ENCODE measurements at regions not wholly inside any gene's neighbourhood (a gene's known extent, or its start where the extent isn't known, plus 50 kb on each side); places are given as distances from the start of the nearest gene placed in this dataset.

DNA sequence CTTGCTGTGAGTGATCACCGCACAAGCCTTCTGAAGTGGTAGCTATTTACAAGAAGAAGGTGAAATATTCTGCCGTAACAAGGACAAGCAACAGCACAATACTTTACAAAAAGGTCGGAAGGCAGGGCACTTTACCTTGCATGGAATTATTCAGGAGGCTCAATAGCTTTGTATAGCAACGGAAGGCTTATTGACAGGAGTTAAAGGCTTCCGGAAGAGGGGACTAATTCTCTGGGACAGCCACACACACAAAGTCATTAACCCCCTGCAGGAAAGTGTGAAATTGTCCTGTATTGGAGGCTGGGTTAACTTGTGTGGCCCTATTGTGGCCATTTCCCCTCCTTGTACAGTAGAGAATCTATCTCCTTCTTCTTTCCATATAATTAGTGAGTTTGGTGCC, 199.3 kb upstream of the SEMA6A start:
- TF ChIP-seq, protein P1, sequence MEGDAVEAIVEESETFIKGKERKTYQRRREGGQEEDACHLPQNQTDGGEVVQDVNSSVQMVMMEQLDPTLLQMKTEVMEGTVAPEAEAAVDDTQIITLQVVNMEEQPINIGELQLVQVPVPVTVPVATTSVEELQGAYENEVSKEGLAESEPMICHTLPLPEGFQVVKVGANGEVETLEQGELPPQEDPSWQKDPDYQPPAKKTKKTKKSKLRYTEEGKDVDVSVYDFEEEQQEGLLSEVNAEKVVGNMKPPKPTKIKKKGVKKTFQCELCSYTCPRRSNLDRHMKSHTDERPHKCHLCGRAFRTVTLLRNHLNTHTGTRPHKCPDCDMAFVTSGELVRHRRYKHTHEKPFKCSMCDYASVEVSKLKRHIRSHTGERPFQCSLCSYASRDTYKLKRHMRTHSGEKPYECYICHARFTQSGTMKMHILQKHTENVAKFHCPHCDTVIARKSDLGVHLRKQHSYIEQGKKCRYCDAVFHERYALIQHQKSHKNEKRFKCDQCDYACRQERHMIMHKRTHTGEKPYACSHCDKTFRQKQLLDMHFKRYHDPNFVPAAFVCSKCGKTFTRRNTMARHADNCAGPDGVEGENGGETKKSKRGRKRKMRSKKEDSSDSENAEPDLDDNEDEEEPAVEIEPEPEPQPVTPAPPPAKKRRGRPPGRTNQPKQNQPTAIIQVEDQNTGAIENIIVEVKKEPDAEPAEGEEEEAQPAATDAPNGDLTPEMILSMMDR (optimal IDR thresholded peaks at IDR 0.05 in 1 of 3, IDR thresholded peaks at IDR 0.05 in 1 of 3, conservative IDR thresholded peaks at IDR 0.05 in 1 of 3; ENCODE audit: extremely low read depth in 1 of 3, insufficient read depth in 2 of 3, low read length in 3 of 3): no peak
- no peak for TF ChIP-seq EZH2 (IDR thresholded peaks at IDR 0.05; ENCODE audit: low read length)

Measured in keratinocyte (primary cell).